LoVo (cell line): ENCODE measurements at regions not wholly inside any gene's neighbourhood (a gene's known extent, or its start where the extent isn't known, plus 50 kb on each side); places are given as distances from the start of the nearest gene placed in this dataset.

Source experiments
- DNase-seq: peaks from one replicate; pipeline ENCODE4 v3.0.0-alpha.2; 2016; ENCODE audit warnings: low spot score

DNA sequence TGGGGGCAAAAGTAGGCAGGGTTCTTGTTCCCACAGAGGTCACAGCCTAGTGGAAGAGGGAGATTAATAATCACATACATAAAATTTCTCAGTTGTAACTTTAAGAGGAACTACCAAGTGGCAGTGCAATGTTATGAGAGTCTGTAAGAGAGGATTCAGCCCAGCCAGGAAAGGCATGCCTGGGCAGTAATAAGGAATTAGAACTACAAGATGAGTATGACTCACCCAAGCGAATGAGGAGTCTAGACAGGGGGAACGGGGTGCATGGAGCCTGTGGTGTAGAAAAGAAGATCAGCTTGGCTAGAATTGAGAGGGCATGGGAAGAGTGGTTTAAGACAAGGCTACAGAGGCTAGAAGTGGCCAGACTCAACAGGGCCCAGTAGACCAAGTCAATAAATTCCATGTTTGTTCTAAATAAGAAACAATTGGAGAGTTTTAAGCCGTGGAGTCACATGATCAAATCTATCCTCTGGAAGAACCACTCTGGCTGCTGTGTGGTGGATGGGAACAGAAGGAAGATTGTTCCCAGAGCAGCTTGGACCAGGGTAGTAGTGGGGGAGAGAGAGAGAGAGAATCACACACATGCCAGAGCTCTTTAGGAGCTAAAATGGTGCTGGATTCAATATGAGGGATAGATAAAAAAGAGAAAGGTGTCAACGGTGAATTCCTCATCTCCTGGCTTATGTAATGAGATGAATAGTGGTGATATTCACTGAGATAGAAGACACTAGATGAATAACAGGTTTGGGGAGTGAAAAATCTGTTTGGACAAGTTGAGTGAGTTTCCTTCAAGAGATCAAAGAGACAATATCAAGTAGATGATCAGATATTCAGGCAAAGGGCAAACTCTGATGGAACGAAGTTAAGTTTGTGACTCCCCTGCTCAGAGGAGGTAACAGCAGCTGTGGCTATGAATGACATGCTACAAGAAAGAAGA lies 265.1 kb downstream of the FGFR2 start:
- no peak for DNase-seq

DNA sequence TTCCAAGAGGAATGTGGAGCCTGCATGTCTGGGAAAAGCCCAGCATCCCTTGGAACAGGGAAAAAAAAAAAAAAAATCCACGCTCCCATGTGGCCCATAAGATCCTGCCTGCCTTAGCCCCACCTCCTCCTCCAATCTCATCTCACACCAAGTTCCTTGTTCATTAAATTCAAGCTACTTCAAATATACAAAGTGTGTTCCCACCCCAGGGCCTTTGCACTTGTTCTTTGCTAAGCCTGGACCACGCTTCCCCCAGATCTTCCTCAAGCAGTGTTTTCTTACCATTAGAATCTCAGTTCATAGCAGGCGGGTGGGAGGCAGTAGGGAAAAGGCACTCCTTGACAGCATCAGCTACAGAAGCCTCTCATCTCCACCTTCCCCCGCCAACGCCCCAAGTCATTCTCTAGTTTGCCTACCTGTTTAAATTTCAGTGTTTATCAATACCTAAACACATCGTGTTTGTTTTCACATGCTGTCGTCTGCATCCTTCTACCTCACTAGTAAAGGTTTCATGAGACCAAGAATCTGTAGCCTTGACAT lies 262.8 kb downstream of the FGFR2 start:
- no peak for DNase-seq

DNA sequence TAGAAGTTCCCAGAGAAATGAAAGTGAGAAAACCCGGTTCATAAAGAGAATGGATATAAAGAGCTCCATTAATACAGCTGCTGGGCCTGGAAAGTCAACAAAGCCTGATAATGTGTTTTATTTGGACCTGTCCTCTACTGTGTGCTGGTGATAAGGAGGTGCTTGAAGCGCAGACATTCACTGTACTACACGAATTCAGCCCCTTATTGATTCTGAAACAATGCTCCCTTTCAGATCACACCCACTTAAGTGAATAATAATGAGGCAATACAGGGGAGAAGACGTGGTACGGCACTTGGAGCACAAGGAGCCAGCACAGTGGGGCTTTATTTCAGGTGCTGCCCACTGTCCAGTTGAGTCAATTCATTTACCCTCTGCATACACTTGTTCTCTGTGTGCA lies 260.8 kb downstream of the FGFR2 start:
- no peak for DNase-seq

DNA sequence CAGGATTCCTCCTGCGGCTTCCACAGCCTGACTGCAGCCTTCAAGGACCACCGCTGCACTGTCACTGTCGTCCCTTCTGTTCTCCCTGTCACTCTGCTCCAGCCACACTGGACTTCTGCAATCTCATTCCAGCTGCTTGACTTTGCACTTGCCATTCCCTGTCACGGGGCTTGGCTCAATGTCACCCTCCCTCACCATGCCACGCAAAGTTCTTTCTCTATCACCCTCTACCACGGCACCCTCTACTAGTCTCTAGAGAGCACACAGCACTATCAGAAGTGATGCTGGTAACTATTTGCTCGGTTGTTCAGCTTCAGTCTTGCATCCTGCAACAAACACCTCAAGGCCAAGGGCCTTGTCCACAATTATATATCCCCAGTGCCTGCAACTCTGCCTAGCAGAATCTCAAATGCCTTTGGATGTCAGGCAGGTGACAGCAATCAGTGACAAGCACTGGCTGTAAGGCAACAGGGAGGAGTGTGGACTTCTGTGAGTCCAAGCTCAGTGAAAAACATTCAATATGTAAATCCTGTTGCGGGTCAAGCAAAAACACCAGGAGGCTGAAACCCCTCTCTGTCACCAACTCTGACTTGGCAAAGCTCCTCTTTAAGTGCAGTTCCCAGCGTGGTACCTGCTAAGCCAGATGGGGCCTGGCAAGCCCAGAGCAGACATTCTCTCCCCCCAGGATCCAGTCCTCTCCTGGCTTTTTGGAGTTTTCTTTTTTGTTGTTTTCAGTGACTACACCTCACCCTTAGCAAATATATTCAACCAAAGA lies 259.9 kb downstream of the FGFR2 start:
- no peak for DNase-seq

DNA sequence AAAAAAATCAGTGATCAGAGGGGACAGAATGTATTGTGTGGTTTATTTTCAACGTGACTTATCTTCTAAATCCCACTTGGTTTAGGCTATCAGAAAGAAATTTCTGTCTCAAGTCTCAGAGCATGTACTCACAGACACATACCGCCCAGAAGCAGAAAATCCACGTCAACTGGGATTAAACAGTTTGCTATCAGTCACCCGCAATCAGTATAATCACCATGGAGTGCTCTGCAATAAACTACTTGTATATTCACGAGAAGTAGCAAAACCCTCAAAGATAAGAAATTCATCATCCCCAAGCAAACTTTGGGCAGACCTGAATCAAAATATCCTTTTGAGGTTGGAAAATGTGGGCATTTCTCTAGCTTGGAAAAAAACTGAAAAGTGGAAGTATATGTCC lies 259.1 kb downstream of the FGFR2 start:
- DNase-seq, result no peak

DNA sequence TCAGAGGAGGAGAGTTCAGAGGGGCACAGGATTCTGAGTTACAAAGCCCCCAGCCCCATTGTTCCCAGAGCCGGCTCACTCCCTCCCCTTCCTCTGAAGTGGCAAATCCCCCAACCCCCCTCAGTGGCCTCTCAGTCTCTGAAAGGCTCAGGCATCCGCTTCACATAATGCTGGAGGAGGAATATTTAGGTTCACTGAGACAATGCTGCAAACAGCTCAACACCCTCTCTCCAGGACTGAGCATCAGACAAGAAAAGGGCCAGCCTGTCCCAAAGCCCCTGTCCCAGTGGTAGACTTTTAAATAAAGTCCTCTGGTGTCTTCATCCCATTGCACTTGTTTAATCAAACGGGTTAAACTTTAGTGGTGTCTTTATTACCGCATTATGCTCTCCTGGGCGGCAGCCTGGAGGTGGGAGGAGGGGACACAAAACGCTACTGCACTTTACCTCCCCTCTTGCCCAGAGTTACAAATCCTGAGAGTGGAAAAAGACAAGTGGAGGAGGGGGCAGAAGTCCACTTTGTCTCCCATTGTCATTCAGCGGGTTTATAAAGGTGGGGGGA lies 257.9 kb downstream of the FGFR2 start:
- DNase-seq, result no peak

DNA sequence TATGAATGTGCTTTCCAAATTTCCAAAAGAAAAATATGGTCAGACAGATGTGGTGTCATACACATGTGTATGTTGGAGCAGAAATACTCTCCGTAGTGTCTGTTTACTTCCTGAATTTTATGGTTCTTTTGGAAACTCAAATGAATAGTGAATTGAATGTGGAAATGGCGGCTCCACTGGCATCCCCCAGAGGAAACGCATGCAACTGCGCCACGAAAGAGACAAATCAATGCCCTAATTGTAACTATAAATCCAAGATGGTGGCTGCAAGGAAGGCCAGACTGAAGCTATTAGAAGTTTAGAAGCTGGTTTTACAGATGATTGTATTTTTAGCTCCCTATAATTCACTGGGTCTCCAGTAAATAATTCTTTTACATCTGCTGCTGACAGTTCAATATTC lies 246.7 kb downstream of the FGFR2 start:
- no peak for DNase-seq

DNA sequence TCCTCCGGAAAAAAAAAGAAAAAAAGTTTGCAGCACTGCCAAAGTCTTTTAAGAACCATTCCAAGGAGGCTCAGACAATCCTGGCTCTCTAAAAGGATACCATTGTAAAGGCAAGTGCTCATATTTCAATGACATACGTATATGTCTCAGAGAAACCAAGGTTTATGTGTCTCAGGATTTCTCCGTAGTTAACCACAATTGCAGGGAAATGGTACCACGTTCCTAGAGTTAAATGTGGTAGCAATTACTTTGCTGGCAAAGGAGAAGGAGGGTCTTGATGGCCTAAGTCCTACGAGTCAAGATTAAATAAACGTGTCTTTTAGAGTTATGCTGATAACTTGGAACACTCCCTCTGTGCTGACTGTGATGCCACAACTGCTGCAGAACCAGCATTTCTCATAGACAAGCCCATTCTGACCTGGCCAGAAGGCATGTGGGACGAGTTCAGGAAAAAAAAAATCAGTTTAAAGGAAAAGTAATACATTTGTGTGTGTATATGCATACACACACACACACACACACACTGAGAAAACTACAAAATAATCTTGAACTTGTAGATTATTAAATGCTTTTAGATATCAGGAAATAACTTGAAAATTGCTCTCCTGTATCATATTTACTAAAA lies 245.9 kb downstream of the FGFR2 start:
- no peak for DNase-seq

DNA sequence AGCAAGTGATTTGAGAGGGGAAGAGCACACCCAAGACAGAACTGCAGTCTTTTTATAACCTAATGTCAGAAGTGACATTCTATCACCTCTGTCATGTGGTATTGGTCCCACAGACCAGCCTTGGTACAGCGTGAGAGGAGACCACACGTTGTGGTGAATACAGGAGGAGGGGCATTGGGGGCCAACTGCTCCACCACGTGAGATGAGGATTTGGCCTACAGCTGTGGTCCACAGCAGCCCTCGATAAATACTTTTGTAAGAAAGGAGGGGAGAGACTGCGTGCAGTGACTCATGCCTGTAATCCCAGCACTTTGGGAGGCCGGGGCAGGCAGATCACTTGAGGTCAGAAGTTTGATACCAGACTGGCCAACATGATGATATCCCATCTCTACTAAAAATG lies 243.1 kb downstream of the FGFR2 start:
- DNase-seq, result no peak

DNA sequence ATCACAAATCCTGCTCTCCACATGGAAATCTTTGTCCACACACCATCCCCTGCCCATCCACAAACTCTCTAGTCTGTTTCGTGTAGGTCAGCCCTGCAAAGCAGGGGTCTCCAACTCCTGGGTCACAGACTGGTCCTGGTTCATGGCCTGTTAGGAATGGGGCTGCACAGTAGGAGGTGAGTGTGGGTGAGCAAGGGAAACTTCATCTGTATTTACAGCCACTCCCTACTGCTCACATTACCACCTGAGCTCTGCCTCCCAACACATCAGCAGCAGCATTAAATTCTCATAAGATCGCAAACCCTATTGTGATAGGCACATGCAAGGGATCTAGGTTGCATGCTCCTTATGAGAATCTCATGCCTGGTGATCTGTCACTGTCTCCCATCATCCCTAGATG lies 242.1 kb downstream of the FGFR2 start:
- no peak for DNase-seq

DNA sequence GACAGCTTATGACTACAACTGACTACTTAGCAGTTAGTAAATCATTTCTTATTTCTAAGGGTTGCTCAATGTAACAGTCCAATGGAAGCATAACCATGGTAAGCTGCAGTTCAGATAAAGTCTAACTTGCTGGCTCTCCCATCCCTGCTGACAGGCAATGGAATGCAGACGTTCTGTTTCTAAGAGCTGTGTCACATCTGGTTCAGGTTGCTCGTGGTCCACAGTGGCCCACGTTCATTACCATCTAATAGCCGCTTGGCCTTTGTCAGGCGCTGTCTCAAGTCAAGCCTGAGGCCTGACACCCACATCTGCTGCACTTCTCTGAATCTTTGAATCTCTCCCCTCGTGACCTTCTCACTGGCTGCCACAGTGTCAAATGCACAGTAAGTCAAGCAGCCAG lies 240.8 kb downstream of the FGFR2 start:
- DNase-seq, result no peak

DNA sequence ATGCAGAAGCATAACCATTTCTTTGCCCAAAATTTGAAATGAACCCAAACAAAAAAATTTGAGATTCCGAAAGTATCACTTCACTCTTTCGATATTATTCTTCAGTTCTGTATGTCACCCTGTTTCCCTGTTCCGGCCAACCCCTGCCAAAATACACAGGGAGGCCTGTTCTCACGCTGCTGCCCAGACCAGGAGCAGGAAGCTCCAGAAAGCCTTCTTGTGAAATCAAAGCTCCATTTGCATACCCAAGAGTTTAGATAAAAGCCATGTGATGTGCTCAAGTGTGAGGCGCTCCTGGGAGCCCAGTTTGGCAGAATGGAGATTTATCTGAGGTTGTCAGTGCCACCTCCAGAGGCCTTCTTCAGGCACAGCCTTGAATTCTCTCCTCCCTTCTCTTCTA lies 236.2 kb downstream of the FGFR2 start:
- no peak for DNase-seq

DNA sequence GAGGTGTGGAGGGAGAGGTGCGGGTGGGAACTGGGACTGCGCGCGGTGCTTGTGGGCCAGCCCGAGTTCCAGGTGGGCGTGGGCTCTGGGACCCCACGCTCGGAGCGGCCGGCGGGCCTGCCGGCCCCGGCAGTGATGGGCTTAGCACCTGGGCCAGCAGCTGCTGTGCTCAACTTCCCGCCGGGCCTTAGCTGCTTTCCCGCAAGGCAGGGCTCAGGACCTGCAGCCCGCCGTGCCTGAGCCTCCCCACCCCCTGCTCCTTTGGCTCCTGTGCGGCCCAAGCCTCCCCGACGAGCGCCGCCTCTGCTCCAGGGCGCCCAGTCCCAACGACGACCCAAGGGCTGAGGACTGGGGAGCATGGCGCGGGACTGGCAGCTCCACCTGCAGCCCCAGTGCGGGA lies 232.7 kb downstream of the FGFR2 start:
- DNase-seq, result no peak

DNA sequence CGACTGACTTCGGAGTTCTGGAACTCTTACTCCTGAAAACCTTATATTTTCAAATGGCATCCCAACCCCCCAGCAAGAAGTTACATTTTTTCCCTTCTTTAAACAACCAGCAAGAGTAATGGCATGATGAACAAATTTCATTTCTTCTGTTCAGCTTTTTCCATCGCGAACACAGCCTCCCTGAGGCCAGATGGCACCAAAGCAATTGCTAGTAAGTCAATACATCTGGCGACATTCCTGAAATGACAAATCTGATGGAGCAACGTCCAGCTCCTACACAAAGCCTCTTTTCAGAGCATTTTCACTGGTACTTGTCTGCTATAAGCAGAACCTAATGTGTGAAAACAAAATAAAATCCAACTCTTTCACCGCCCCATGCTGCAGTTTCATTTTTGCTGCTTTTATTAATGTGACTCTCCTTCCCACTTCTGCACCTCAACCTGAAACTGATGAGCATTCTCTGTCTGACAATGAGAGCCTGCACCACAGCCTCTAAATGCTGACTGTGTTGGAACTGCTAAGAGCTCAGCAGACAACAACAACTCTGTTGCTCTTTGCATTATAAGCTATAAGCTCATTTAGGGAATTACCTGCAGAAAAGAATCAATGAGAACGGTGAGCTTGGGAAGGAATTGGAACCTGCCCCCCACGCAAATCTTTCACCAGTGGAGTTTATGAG lies 229.8 kb downstream of the FGFR2 start:
- DNase-seq, result no peak

DNA sequence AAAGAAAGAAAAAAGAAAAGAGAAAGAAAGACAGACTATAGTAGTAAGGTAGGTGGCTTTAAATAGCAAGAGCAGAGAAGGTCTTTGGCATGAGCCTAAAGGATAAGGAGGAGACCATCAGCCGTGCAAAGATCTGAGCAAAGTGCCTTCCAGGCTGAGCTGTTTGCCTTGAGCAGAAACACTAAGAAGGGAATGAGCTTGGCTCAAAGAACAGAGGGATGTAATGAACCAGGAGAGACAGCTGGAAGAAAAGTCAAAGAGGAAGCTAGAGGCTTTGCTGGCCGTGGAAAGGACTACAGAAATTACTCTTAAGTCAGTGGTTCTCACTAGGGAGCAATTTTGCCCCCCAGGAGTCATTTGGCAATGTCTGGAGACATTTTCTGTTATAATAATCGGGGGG lies 228.6 kb downstream of the FGFR2 start:
- DNase-seq, result no peak

DNA sequence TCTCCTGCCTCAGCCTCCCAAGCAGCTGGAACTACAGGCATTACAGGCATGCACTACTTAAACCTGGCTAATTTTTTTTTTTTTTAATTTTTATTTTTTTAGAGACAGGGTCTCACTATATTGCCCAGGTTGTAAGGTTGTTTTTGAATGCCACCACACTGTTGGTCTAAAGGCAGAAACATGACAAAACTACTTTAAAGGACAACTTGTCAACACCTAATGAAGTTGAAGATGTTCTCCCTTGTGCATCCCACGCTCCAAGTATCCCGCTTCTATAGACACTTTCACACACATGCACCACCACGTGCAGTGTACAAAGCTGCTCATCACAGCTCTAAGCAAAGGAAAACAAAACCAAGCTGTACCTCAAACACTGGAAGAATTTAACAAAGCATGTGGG lies 226.4 kb downstream of the FGFR2 start:
- DNase-seq, result no peak

DNA sequence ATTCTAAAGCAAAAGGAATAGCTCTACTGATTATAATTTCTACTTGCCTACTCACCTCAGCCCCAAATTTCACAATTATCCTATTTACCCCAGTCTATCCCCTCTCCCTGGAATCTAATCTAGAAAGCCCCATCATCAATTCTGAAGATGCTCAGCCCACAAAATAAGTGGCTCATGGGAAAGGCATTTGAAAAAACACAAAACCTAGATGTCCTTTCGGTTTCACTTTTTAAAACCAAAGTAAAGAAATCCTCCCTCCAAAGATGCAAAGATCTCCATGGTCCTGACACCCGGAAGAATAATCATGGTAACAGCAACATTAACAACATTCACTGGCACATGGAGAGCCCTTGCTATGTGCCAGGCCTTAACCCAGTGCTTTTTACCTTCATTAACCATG lies 224.8 kb downstream of the FGFR2 start:
- no peak for DNase-seq

DNA sequence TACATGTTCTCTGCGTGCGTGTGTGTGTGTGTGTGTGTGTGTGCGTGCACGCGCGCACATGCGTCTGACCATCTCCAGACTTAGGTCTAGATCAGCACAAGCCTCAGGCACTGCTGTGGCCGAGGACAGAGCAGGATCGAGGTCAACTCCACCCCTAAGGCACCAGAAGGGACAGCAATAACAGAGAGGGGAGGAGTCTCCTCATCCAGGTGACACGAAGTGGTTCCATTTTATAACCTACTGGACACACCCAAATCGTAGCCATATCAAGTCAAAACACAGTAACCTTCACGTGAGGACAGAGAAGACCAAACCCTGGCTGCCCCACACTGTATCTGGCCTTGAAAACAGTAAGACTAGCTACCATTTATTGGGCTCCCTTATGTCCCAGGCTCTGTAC lies 224.1 kb downstream of the FGFR2 start:
- DNase-seq, result no peak

DNA sequence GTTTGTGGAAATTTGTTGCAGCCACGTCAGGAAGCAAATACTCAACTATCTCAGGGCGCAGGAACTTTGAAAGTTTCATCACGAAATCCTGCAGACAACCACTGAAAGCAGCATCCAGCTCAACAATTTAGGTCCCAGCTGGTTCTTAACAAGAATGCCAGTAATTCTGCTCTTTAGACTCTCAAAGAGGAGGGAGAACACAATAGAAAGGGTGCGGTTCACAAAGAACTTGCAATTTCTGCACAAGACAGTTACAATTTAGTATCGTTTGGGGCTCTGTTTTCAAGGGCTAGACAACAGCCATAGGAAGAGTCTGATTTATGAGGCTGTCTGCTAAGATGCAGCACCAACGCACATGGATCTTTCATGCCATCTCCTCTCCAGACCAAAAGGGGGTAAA lies 223.1 kb downstream of the FGFR2 start:
- no peak for DNase-seq

DNA sequence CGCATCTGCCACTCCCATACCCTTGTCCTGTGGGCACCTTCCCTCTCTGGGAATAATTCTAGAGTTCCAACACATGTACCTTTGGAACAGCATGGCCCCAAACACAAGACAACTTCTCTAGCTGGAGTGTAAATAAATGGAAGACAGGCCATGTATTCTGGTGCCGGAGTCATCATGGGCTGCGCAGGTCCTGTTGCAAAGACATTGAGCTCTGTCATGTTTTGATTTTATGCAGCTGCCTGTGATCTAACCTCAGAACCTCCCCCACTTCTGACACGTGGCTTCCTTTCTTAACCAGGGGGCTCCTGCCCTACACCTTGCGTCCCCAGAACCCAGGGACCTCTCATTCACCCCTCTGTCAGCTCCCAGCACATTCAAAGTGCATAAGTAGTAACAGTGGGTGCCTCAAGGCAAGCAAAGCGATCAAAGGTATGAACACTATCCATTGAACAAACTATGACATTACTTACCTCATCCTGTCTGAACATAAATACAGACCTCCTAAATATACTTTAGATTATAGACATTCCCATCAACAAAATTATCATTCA lies 219.9 kb downstream of the FGFR2 start:
- no peak for DNase-seq

DNA sequence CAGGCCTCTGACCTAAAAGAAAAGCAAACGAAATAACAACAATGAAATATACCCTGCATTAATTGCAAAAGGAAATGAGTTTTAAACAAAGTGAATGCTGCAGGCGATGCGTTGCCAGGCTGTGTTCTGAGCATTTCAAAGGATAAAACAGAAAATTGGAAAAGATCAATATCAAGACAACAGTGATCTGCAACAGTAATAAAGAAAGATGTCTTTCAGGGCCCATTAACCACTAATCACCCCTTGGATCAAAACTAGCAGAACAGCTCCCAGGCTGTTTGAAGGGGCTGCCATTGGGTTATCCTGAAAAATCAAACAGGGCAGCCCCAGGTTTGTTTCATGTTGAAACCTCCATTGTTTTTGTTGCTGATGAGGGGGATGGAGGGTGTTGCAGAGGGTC lies 219.2 kb downstream of the FGFR2 start:
- no peak for DNase-seq

DNA sequence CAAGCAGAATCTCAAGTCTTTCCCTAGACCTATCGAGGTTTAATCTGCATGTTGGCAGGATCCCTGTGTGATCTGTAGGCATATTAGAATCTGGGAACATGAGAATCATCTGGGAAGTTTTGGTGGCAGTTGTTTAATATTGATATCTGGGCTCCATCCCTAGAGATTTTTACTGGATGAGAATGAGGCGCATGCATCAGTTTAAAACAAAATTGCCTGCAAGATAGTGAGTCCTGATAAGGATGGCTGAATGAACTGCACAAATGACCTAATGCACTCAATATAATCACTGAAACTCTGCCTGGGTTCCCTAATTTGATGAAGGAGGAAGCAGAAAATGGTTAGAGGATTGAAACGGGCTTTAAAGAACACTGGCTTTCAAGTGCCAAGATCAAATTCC lies 218.0 kb downstream of the FGFR2 start:
- no peak for DNase-seq
